ENCODE measurements at regions not wholly inside any gene's neighbourhood (a gene's known extent, or its start where the extent isn't known, plus 50 kb on each side); places are given as distances from the start of the nearest gene placed in this dataset.

DNA sequence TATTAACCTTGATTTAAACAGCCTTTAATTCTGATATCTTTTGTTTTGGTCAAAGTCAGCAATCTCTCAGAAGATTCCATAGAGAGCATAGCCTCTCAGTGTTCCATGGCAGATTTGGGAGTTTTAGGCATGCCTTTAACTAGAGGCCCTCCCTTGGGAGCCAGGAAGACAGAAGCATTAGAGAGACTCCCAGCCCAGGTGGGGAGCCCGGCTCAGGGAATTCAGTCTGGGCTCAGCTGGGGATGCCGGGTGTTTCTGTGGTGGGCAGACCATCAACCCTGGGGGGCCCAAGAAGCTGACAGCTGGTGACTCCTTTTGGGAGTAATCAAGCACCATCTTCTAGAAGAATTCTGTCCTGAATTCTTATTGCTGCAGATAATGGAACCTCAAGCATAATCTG lies 99.7 kb upstream of the CELF4 start:
- POLR2A ChIA-PET: no interaction called here
- no peaks in the 10 kb centered on the region for H3K9me1 ChIP-seq (replicated peaks; ENCODE audit: control insufficient read depth, extremely low read depth, insufficient read depth, low read length)
- no peak for DNase-seq (ENCODE audit: low read depth, low spot score)
- no TSS peak for BruUV-seq (replicated peaks)
- FAIRE-seq: no peak
- H4K20me1 ChIP-seq (replicated peaks; ENCODE audit: control insufficient read depth, extremely low read depth, insufficient read depth, low read length): no peaks in the 10 kb centered on the region
- no peaks in the 10 kb centered on the region for H3K4me1 ChIP-seq (ENCODE audit: control insufficient read depth, extremely low read depth, insufficient read depth, low read length)
- peaks cover 5% of the 10 kb centered on the region for H3K9me3 ChIP-seq (replicated peaks; ENCODE audit: control insufficient read depth, insufficient read depth, low read length)
- H3K27me3 ChIP-seq (ENCODE audit: control insufficient read depth in 2 of 2, insufficient read depth in 2 of 2, low read length in 2 of 2): no peaks in the 10 kb centered on the region
- H3K9ac ChIP-seq (replicated peaks; ENCODE audit: extremely low read depth, insufficient read depth, low read length): no peak overlapping the region
- TF ChIP-seq, protein P1, sequence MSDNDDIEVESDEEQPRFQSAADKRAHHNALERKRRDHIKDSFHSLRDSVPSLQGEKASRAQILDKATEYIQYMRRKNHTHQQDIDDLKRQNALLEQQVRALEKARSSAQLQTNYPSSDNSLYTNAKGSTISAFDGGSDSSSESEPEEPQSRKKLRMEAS (IDR thresholded peaks at IDR 0.05; ENCODE audit: insufficient read depth, insufficient read length): no peak
- no peak for TF ChIP-seq GATA2 (IDR thresholded peaks at IDR 0.05; ENCODE audit: insufficient read depth, insufficient read length, low read depth, low read length)
- TF ChIP-seq EZH2 (IDR thresholded peaks at IDR 0.05; ENCODE audit: borderline replicate concordance, low read depth, low read length, severe bottlenecking): no peak
- no peak for TF ChIP-seq CTCF (IDR thresholded peaks at IDR 0.05; ENCODE audit: extremely low read depth in 1 of 2, insufficient read depth in 1 of 2, low read depth in 1 of 2, low read length in 2 of 2)
- no peak for TF ChIP-seq MYC (IDR thresholded peaks at IDR 0.05; ENCODE audit: low read depth, low read length)
- no peak for TF ChIP-seq FOS (IDR thresholded peaks at IDR 0.05; ENCODE audit: borderline replicate concordance, insufficient read depth, low read length)
- no peak for TF ChIP-seq POLR2A (IDR thresholded peaks at IDR 0.05; ENCODE audit: low read depth, low read length)
- no peak for TF ChIP-seq POLR2AphosphoS5 (IDR thresholded peaks at IDR 0.05; ENCODE audit: insufficient read depth, low read depth, low read length)
- TF ChIP-seq JUN (IDR thresholded peaks at IDR 0.05; ENCODE audit: borderline replicate concordance, insufficient read depth, insufficient read length, low read depth): no peak
- no peaks in the 10 kb centered on the region for H3K79me2 ChIP-seq (ENCODE audit: control insufficient read depth, insufficient read depth, low read length)
- no peak overlapping the region for H3K27ac ChIP-seq (ENCODE audit: insufficient read depth, low read depth, low read length)
- no peak overlapping the region for H2AFZ ChIP-seq (ENCODE audit: low read depth, low read length)
- H3K36me3 ChIP-seq (ENCODE audit: control insufficient read depth in 2 of 2, extremely low read depth in 1 of 2, insufficient read depth in 2 of 2, low read length in 2 of 2): no peaks in the 10 kb centered on the region
- no peak overlapping the region for H3K4me3 ChIP-seq (replicated peaks in 1 of 3; ENCODE audit: insufficient read depth in 1 of 3, low read depth in 1 of 3, low read length in 3 of 3)
- intact Hi-C loops (cut with micrococcal nuclease) (loop anchor here (10.0 kb wide), 1 partner anchor 59 kb away; no protein-coding TSS in a partner anchor), dilution Hi-C loops (cut with MboI; ENCODE audit: extremely low pct_ligation_motif_present, low sequenced_read_pairs) (no loop called here)
- CTCF ChIA-PET: no interaction called here
- H3K4me2 ChIP-seq (ENCODE audit: insufficient read depth, low read length): no peak overlapping the region

Measured in endothelial cell of umbilical vein (primary cell).